Tibial nerve (tissue), 4 donors: ENCODE measurements at regions not wholly inside any gene's neighbourhood (a gene's known extent, or its start where the extent isn't known, plus 50 kb on each side); places are given as distances from the start of the nearest gene placed in this dataset.

ENCODE experiments used
- CTCF ChIP-seq, 5 experiments: fragments of 200-600 bp in 3 of 5; fragments of 450-650 bp in 2 of 5; sonication (generic) in 3 of 5; IDR thresholded peaks; one replicate each; pipeline ENCODE4 v1.5.1; 2016 to 2019; ENCODE audit warnings: antibody characterized with exemption in 5 of 5, mild to moderate bottlenecking in 3 of 5, moderate library complexity in 2 of 5
- EP300 ChIP-seq, 2 donors: sonication (generic); formaldehyde crosslinking; IDR thresholded peaks; one replicate each; pipeline ENCODE4 v1.6.1; 2017; ENCODE audit warnings: antibody characterized with exemption in 2 of 2, mild to moderate bottlenecking in 1 of 2
- POLR2A ChIP-seq, 2 donors: fragments of 450-650 bp; IDR thresholded peaks; one replicate each; pipeline ENCODE4 v1.6.1; 2017; ENCODE audit warnings: antibody characterized with exemption in 2 of 2, mild to moderate bottlenecking in 2 of 2, moderate library complexity in 2 of 2

- TF ChIP-seq CTCF (IDR thresholded peaks at IDR 0.05), result no peak
- TF ChIP-seq POLR2A (IDR thresholded peaks at IDR 0.05), result no peak
- TF ChIP-seq EP300 (IDR thresholded peaks at IDR 0.05), result peak in 1 of 2 donors; percentile 40
Measured at GRCh38 chr2:20942646-20943125, 101.2 kb downstream of the APOB start.
